ENCODE measurements at regions not wholly inside any gene's neighbourhood (a gene's known extent, or its start where the extent isn't known, plus 50 kb on each side); places are given as distances from the start of the nearest gene placed in this dataset.

DNA sequence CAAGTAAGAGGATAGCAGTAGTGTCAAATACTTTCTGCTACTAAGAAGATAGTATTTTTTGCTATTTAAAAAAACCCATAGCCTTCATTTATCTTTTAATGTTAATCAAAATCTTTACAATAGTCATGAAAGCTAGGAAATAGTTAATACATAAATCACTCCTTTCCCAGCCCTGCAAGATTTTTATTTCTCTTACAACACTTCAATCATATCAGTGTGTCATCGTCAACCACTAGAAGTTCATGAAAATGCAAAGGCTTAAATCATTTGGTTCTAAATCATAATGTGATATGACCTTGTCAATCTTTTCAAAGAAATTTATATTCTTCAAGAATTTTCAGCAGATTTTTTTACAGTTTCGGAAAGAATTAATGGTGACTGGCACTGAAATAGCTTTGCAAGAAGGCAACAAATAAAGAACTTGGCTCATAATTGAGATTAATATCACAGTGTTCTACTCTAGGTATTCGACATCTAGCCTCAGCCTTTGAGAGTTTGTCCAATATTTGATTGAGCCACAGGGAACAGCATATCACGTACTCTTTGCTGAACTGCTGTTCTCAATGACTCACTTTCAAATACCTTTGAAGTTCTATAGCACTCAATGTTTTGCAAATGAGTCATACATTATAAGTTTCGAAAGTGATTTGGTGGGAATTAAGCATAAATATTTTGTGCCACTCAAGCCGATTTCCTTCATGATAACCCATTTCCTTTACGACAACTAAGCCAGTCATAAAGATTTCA, 384.0 kb upstream of the FOXG1 start:
- no peak for TF ChIP-seq POLR2AphosphoS5 (IDR thresholded peaks at IDR 0.05)
- TF ChIP-seq, protein P1, sequence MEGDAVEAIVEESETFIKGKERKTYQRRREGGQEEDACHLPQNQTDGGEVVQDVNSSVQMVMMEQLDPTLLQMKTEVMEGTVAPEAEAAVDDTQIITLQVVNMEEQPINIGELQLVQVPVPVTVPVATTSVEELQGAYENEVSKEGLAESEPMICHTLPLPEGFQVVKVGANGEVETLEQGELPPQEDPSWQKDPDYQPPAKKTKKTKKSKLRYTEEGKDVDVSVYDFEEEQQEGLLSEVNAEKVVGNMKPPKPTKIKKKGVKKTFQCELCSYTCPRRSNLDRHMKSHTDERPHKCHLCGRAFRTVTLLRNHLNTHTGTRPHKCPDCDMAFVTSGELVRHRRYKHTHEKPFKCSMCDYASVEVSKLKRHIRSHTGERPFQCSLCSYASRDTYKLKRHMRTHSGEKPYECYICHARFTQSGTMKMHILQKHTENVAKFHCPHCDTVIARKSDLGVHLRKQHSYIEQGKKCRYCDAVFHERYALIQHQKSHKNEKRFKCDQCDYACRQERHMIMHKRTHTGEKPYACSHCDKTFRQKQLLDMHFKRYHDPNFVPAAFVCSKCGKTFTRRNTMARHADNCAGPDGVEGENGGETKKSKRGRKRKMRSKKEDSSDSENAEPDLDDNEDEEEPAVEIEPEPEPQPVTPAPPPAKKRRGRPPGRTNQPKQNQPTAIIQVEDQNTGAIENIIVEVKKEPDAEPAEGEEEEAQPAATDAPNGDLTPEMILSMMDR (IDR thresholded peaks at IDR 0.05): no peak
- TF ChIP-seq POLR2A (IDR thresholded peaks at IDR 0.05): no peak
- TF ChIP-seq EP300 (IDR thresholded peaks at IDR 0.05; ENCODE audit: low read depth): no peak
